ENCODE measurements at regions not wholly inside any gene's neighbourhood (a gene's known extent, or its start where the extent isn't known, plus 50 kb on each side); places are given as distances from the start of the nearest gene placed in this dataset.

DNA sequence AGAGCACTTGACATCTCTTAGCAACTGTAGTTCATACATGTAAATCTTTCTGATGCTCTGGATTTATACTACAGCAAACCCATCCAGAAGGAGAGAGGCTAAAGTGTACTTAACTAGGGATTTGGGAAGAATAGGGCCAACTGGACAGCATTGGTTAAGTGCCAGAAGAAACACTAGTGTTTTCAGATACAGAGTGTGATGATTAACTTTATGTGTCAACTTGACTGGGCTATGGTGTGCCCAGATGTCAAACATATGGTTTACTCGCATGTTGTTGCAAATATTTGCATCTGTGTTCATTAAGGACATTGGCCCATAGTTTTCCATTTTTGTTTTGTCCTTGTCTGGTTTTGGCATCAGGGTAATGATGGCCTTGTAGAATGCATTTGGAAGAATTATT, 384.7 kb upstream of the KCND2 start:
- no peak for TF ChIP-seq TCF4 (CRISPR knock-in tag; IDR thresholded peaks at IDR 0.05; ENCODE audit: borderline replicate concordance)
- TF ChIP-seq, protein P1, sequence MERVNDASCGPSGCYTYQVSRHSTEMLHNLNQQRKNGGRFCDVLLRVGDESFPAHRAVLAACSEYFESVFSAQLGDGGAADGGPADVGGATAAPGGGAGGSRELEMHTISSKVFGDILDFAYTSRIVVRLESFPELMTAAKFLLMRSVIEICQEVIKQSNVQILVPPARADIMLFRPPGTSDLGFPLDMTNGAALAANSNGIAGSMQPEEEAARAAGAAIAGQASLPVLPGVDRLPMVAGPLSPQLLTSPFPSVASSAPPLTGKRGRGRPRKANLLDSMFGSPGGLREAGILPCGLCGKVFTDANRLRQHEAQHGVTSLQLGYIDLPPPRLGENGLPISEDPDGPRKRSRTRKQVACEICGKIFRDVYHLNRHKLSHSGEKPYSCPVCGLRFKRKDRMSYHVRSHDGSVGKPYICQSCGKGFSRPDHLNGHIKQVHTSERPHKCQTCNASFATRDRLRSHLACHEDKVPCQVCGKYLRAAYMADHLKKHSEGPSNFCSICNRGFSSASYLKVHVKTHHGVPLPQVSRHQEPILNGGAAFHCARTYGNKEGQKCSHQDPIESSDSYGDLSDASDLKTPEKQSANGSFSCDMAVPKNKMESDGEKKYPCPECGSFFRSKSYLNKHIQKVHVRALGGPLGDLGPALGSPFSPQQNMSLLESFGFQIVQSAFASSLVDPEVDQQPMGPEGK (CRISPR knock-in tag; IDR thresholded peaks at IDR 0.05; ENCODE audit: borderline replicate concordance) = no peak
- no peak for TF ChIP-seq ZNF8 (CRISPR knock-in tag; IDR thresholded peaks at IDR 0.05)
- TF ChIP-seq, protein P2, sequence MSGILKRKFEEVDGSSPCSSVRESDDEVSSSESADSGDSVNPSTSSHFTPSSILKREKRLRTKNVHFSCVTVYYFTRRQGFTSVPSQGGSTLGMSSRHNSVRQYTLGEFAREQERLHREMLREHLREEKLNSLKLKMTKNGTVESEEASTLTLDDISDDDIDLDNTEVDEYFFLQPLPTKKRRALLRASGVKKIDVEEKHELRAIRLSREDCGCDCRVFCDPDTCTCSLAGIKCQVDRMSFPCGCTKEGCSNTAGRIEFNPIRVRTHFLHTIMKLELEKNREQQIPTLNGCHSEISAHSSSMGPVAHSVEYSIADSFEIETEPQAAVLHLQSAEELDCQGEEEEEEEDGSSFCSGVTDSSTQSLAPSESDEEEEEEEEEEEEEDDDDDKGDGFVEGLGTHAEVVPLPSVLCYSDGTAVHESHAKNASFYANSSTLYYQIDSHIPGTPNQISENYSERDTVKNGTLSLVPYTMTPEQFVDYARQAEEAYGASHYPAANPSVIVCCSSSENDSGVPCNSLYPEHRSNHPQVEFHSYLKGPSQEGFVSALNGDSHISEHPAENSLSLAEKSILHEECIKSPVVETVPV (CRISPR knock-in tag; IDR thresholded peaks at IDR 0.05) = no peak
- TF ChIP-seq ZNF70 (CRISPR knock-in tag; IDR thresholded peaks at IDR 0.05) = no peak
- no peak for TF ChIP-seq RARB (CRISPR knock-in tag; IDR thresholded peaks at IDR 0.05)
- TF ChIP-seq ZFP3 (CRISPR knock-in tag; IDR thresholded peaks at IDR 0.05) = no peak
- TF ChIP-seq, protein P3, sequence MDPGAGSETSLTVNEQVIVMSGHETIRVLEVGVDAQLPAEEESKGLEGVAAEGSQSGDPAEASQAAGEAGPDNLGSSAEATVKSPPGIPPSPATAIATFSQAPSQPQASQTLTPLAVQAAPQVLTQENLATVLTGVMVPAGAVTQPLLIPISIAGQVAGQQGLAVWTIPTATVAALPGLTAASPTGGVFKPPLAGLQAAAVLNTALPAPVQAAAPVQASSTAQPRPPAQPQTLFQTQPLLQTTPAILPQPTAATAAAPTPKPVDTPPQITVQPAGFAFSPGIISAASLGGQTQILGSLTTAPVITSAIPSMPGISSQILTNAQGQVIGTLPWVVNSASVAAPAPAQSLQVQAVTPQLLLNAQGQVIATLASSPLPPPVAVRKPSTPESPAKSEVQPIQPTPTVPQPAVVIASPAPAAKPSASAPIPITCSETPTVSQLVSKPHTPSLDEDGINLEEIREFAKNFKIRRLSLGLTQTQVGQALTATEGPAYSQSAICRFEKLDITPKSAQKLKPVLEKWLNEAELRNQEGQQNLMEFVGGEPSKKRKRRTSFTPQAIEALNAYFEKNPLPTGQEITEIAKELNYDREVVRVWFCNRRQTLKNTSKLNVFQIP (CRISPR knock-in tag; IDR thresholded peaks at IDR 0.05; ENCODE audit: borderline replicate concordance, low read depth) = no peak
- TF ChIP-seq TOX (CRISPR knock-in tag; IDR thresholded peaks at IDR 0.05; ENCODE audit: borderline replicate concordance) = no peak
- ATAC-seq = no peak

DNA sequence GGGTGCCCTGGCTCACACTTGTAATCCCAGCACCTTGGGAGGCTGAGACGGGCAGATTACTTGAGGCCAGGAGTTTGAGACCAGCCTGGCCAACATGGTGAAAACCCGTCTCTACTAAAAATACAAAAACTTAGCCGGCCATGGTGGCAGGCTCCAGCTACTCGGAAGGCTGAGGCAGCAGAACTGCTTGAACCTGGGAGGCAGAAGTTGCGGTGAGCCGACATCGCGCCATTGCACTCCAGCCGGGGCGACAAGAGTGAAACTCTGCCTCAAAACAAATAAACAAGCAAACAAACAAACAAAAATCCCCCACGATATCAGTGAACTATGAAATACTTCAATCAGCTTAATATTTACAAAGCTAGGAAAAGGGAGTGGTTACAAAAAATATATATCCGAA, 382.3 kb upstream of the KCND2 start:
- no peak for ATAC-seq
- no peak for TF ChIP-seq CSDC2 (CRISPR knock-in tag; IDR thresholded peaks at IDR 0.05)
- TF ChIP-seq ZNF8 (CRISPR knock-in tag; IDR thresholded peaks at IDR 0.05) = no peak
- TF ChIP-seq, protein P4, sequence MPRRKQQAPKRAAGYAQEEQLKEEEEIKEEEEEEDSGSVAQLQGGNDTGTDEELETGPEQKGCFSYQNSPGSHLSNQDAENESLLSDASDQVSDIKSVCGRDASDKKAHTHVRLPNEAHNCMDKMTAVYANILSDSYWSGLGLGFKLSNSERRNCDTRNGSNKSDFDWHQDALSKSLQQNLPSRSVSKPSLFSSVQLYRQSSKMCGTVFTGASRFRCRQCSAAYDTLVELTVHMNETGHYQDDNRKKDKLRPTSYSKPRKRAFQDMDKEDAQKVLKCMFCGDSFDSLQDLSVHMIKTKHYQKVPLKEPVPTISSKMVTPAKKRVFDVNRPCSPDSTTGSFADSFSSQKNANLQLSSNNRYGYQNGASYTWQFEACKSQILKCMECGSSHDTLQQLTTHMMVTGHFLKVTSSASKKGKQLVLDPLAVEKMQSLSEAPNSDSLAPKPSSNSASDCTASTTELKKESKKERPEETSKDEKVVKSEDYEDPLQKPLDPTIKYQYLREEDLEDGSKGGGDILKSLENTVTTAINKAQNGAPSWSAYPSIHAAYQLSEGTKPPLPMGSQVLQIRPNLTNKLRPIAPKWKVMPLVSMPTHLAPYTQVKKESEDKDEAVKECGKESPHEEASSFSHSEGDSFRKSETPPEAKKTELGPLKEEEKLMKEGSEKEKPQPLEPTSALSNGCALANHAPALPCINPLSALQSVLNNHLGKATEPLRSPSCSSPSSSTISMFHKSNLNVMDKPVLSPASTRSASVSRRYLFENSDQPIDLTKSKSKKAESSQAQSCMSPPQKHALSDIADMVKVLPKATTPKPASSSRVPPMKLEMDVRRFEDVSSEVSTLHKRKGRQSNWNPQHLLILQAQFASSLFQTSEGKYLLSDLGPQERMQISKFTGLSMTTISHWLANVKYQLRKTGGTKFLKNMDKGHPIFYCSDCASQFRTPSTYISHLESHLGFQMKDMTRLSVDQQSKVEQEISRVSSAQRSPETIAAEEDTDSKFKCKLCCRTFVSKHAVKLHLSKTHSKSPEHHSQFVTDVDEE (CRISPR knock-in tag; IDR thresholded peaks at IDR 0.05) = no peak
- TF ChIP-seq ESRRG (CRISPR knock-in tag; IDR thresholded peaks at IDR 0.05) = no peak
- no peak for TF ChIP-seq BACH2 (CRISPR knock-in tag; IDR thresholded peaks at IDR 0.05; ENCODE audit: borderline replicate concordance)
- no peak for TF ChIP-seq GLIS3 (CRISPR knock-in tag; IDR thresholded peaks at IDR 0.05)
- no peak for TF ChIP-seq PPARA (CRISPR knock-in tag; IDR thresholded peaks at IDR 0.05; ENCODE audit: borderline replicate concordance)
- TF ChIP-seq RARB (CRISPR knock-in tag; IDR thresholded peaks at IDR 0.05) = no peak
- no peak for TF ChIP-seq ZFP3 (CRISPR knock-in tag; IDR thresholded peaks at IDR 0.05)
- no peak for TF ChIP-seq OSR1 (CRISPR knock-in tag; IDR thresholded peaks at IDR 0.05)
- TF ChIP-seq TOX (CRISPR knock-in tag; IDR thresholded peaks at IDR 0.05; ENCODE audit: borderline replicate concordance) = no peak

DNA sequence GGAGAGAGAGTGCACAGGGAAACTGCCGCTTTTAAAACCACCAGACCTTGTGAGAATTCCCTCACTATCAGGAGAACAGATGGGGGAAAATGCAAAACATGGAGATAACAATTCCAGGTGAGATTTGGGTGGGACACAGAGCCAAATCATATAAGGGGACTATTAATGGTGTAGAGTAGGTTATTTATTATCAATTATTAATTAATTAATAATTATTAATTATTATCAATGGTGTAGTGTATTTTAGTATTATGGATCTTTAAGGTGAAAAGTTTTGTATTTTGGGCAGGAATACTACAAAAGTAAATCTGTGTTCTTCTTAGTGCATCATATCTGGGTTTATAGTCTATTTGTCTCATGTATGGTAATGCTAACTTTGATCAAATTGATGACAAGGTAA, 377.7 kb upstream of the KCND2 start:
- no peak for TF ChIP-seq ESRRG (CRISPR knock-in tag; IDR thresholded peaks at IDR 0.05)
- TF ChIP-seq TOX (CRISPR knock-in tag; IDR thresholded peaks at IDR 0.05; ENCODE audit: borderline replicate concordance) = no peak
- no peak for TF ChIP-seq SNAI2 (CRISPR knock-in tag; IDR thresholded peaks at IDR 0.05)
- TF ChIP-seq OSR1 (CRISPR knock-in tag; IDR thresholded peaks at IDR 0.05) = no peak
- TF ChIP-seq PPARA (CRISPR knock-in tag; IDR thresholded peaks at IDR 0.05; ENCODE audit: borderline replicate concordance) = no peak
- TF ChIP-seq, protein P2 (CRISPR knock-in tag; IDR thresholded peaks at IDR 0.05) = no peak
- TF ChIP-seq CSDC2 (CRISPR knock-in tag; IDR thresholded peaks at IDR 0.05) = no peak
- TF ChIP-seq ZNF565 (CRISPR knock-in tag; conservative IDR thresholded peaks at IDR 0.05; ENCODE audit: low read depth) = no peak
- ATAC-seq = no peak

DNA sequence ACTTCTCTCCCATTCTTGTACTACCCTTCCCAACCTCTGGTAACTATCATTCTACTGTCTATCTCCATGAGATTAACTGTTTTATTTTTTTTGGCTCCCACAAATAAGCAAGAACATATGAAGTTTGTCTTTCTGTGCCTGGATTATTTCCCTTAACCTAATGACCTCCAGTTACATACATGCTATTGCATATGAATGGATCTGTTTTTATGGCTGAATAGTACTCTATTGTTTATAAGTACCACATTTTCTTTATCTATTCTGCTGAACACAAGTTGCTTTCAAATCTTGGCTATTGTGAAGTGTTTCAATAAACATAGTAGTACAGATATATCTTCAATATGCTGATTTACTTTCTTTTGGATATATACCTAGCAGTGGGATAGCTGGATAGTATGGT, 376.6 kb upstream of the KCND2 start:
- TF ChIP-seq ZC3H10 (CRISPR knock-in tag; IDR thresholded peaks at IDR 0.05) (no peak), ISL1 (CRISPR knock-in tag; IDR thresholded peaks at IDR 0.05) (no peak), GLIS3 (CRISPR knock-in tag; IDR thresholded peaks at IDR 0.05) (no peak), CSDC2 (CRISPR knock-in tag; IDR thresholded peaks at IDR 0.05) (no peak), TCF4 (CRISPR knock-in tag; IDR thresholded peaks at IDR 0.05; ENCODE audit: borderline replicate concordance) (no peak)
- TF ChIP-seq, protein P5, sequence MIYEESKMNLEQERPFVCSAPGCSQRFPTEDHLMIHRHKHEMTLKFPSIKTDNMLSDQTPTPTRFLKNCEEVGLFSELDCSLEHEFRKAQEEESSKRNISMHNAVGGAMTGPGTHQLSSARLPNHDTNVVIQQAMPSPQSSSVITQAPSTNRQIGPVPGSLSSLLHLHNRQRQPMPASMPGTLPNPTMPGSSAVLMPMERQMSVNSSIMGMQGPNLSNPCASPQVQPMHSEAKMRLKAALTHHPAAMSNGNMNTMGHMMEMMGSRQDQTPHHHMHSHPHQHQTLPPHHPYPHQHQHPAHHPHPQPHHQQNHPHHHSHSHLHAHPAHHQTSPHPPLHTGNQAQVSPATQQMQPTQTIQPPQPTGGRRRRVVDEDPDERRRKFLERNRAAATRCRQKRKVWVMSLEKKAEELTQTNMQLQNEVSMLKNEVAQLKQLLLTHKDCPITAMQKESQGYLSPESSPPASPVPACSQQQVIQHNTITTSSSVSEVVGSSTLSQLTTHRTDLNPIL (CRISPR knock-in tag; IDR thresholded peaks at IDR 0.05; ENCODE audit: low read depth) = no peak
- TF ChIP-seq, protein P1 (CRISPR knock-in tag; IDR thresholded peaks at IDR 0.05; ENCODE audit: borderline replicate concordance) = no peak
- TF ChIP-seq, protein P2 (CRISPR knock-in tag; IDR thresholded peaks at IDR 0.05) = no peak
- ATAC-seq = no peak

Measured in SK-N-SH treated with all-trans-retinoic acid at 6 μM for 48 hours (cell line).